ENCODE measurements at regions not wholly inside any gene's neighbourhood (a gene's known extent, or its start where the extent isn't known, plus 50 kb on each side); places are given as distances from the start of the nearest gene placed in this dataset.

- Mint-ChIP-seq H3K36me3 (ENCODE audit: insufficient read depth, unreplicated experiment) (no peaks in the 10 kb centered on the region), H3K4me3 (ENCODE audit: unreplicated experiment) (no peak overlapping the region), H3K27me3 (ENCODE audit: insufficient read depth, unreplicated experiment) (peaks cover 11% of the 10 kb centered on the region), H3K9me3 (ENCODE audit: unreplicated experiment) (peaks cover 24% of the 10 kb centered on the region), H3K27ac (ENCODE audit: unreplicated experiment) (no peak overlapping the region), H3K4me1 (ENCODE audit: low read depth, unreplicated experiment) (no peaks in the 10 kb centered on the region)
- Histone ChIP-seq H3K27me3 (replicated peaks; ENCODE audit: control insufficient read depth, insufficient read depth, low read length) (no peaks in the 10 kb centered on the region; the same call in 1 of the 2 replicates), H3K4me1 (no peaks in the 10 kb centered on the region), H3K9me3 (peaks cover 11% of the 10 kb centered on the region; the same call in 1 of the 2 replicates), H3K4me3 (ENCODE audit: low read depth, low read length) (no peak overlapping the region), H3K36me3 (ENCODE audit: control insufficient read depth, insufficient read depth, low read length) (no peaks in the 10 kb centered on the region)
- intact Hi-C loops (cut with micrococcal nuclease; ENCODE audit: unreplicated experiment) = loop anchor here (10.0 kb wide), 1 partner anchor 712 kb away; the partner anchor contains the start of gene DUSP10
- POLR2A ChIA-PET = no interaction called here
- no peak for DNase-seq
- no TSS peak for BruUV-seq (replicated peaks)
- CTCF ChIA-PET = no interaction called here
- TF ChIP-seq CTCF (IDR thresholded peaks at IDR 0.05; ENCODE audit: insufficient read depth in 1 of 2, low read depth in 1 of 2, low read length in 1 of 2, severe bottlenecking in 1 of 2, unreplicated experiment in 1 of 2) = no peak
Measured at GRCh38 chr1:222457084-222457483, 90.8 kb downstream of the HHIPL2 start.

- H3K9me3 ChIP-seq = peaks cover 11% of the 10 kb centered on the region; the same call in 1 of the 2 replicates
- intact Hi-C loops (cut with micrococcal nuclease; ENCODE audit: unreplicated experiment) = loop anchor here (1.0 to 10.0 kb wide), 3 partner anchors 229 to 711 kb away; partner anchors contain the start of gene DUSP10
- no peaks in the 10 kb centered on the region for H3K4me1 Mint-ChIP-seq (ENCODE audit: low read depth, unreplicated experiment)
- peaks cover 6% of the 10 kb centered on the region for H3K27me3 Mint-ChIP-seq (ENCODE audit: insufficient read depth, unreplicated experiment)
- no peak overlapping the region for H3K27ac Mint-ChIP-seq (ENCODE audit: unreplicated experiment)
- H3K4me1 ChIP-seq = no peaks in the 10 kb centered on the region
- no peaks in the 10 kb centered on the region for H3K36me3 Mint-ChIP-seq (ENCODE audit: insufficient read depth, unreplicated experiment)
- H3K27me3 ChIP-seq (replicated peaks; ENCODE audit: control insufficient read depth, insufficient read depth, low read length) = no peaks in the 10 kb centered on the region
- H3K9me3 Mint-ChIP-seq (ENCODE audit: unreplicated experiment) = peaks cover 24% of the 10 kb centered on the region
- no peaks in the 10 kb centered on the region for H3K36me3 ChIP-seq (ENCODE audit: control insufficient read depth, insufficient read depth, low read length)
- peak; percentile 81 to 90 for TF ChIP-seq CTCF (IDR thresholded peaks at IDR 0.05; ENCODE audit: insufficient read depth in 1 of 2, low read depth in 1 of 2, low read length in 1 of 2, severe bottlenecking in 1 of 2, unreplicated experiment in 1 of 2)
- peak; percentile 75 to 81 for DNase-seq
- H3K4me3 Mint-ChIP-seq (ENCODE audit: unreplicated experiment) = peak overlapping the region; percentile 4
- BruUV-seq (replicated peaks) = no TSS peak
- ChIA-PET CTCF (interaction anchor here (0.7 to 1.5 kb wide), 10 partner anchors 8 to 1191 kb away, joined by 3 to 11 read pairs (median 4); no protein-coding TSS in a partner anchor), POLR2A (no interaction called here)
- H3K4me3 ChIP-seq (ENCODE audit: low read depth, low read length) = no peak overlapping the region
Measured at GRCh38 chr1:222455188-222455879, 92.6 kb downstream of the HHIPL2 start.

- Mint-ChIP-seq H3K9me3 (ENCODE audit: unreplicated experiment) (peaks cover 24% of the 10 kb centered on the region), H3K4me3 (ENCODE audit: unreplicated experiment) (peak overlapping the region; percentile 4), H3K36me3 (ENCODE audit: insufficient read depth, unreplicated experiment) (no peaks in the 10 kb centered on the region), H3K4me1 (ENCODE audit: low read depth, unreplicated experiment) (no peaks in the 10 kb centered on the region), H3K27me3 (ENCODE audit: insufficient read depth, unreplicated experiment) (peaks cover 5% of the 10 kb centered on the region), H3K27ac (ENCODE audit: unreplicated experiment) (no peak overlapping the region)
- BruUV-seq (replicated peaks) = no TSS peak
- no peak for DNase-seq
- Histone ChIP-seq H3K27me3 (replicated peaks; ENCODE audit: control insufficient read depth, insufficient read depth, low read length) (no peaks in the 10 kb centered on the region), H3K36me3 (ENCODE audit: control insufficient read depth, insufficient read depth, low read length) (no peaks in the 10 kb centered on the region), H3K4me3 (ENCODE audit: low read depth, low read length) (no peak overlapping the region), H3K9me3 (peaks cover 11% of the 10 kb centered on the region; the same call in 1 of the 2 replicates), H3K4me1 (no peaks in the 10 kb centered on the region)
- POLR2A ChIA-PET = no interaction called here
- CTCF ChIA-PET = interaction anchor here (0.9 to 1.5 kb wide), 5 partner anchors 10 to 977 kb away, joined by 3 to 11 read pairs (median 5); no protein-coding TSS in a partner anchor
- TF ChIP-seq CTCF (IDR thresholded peaks at IDR 0.05; ENCODE audit: insufficient read depth in 1 of 2, low read depth in 1 of 2, low read length in 1 of 2, severe bottlenecking in 1 of 2, unreplicated experiment in 1 of 2) = no peak
- intact Hi-C loops (cut with micrococcal nuclease; ENCODE audit: unreplicated experiment) = loop anchor here (1.0 to 10.0 kb wide), 3 partner anchors 228 to 710 kb away; partner anchors contain the start of gene DUSP10
Measured at GRCh38 chr1:222454782-222455181, 93.1 kb downstream of the HHIPL2 start.

Measured in Caco-2 (cell line).